PFSK-1 (cell line): ENCODE measurements at regions not wholly inside any gene's neighbourhood (a gene's known extent, or its start where the extent isn't known, plus 50 kb on each side); places are given as distances from the start of the nearest gene placed in this dataset.

ENCODE experiments used
- FOXP2 ChIP-seq: optimal IDR thresholded peaks from 2 replicates; pipeline ENCODE3; 2011; ENCODE audit warnings: borderline replicate concordance, control low read depth, inconsistent platforms; ENCODE audit not compliant: insufficient read depth; ENCODE audit errors: extremely low read length, extremely low read depth
- POLR2AphosphoS5 ChIP-seq: IDR thresholded peaks from 2 replicates; pipeline ENCODE4 v1.6.1; 2012; ENCODE audit warnings: low read depth, mild to moderate bottlenecking, control low read depth, low read length, moderate library complexity
- SIN3A ChIP-seq: IDR thresholded peaks from 2 replicates; pipeline ENCODE4 v1.6.1; 2012; ENCODE audit warnings: mild to moderate bottlenecking, low read length, moderate library complexity, borderline replicate concordance; ENCODE audit not compliant: insufficient read depth
- TAF1 ChIP-seq: IDR thresholded peaks from 2 replicates; pipeline ENCODE4 v1.6.1; 2012; ENCODE audit warnings: low read length, control low read depth, borderline replicate concordance; ENCODE audit not compliant: insufficient read depth
- TF ChIP-seq, protein P1 (sequence below), 2 experiments: IDR thresholded peaks; 2 replicates each; pipeline versions ENCODE4 v1.6.1 to v1.8.0; 2011 to 2012; ENCODE audit warnings: low read depth in 2 of 2, low read length in 2 of 2, control low read depth in 1 of 2, inconsistent platforms in 1 of 2, mild to moderate bottlenecking in 1 of 2, moderate library complexity in 1 of 2; ENCODE audit not compliant: insufficient read depth in 1 of 2

DNA sequence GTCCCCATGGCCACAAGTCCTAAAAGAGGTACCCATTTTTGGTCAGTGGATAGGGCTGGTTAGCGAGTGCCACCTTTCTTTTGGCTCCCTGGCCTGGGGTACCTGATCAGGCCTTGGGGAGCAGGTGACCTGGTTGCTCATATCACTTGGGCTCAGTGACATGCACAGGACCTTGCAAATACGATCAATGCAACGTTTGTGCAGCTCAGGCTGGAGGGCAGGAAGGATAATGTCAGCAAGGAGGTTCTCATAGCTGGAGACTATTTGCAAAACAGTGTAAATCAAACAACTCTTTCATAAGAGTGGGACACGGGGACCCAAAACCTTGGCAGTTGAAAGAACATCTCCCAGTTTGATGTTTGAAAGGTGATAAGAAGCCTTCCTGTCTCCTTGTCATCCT, 127.4 kb upstream of the CADM1 start:
- TF ChIP-seq, protein P1, sequence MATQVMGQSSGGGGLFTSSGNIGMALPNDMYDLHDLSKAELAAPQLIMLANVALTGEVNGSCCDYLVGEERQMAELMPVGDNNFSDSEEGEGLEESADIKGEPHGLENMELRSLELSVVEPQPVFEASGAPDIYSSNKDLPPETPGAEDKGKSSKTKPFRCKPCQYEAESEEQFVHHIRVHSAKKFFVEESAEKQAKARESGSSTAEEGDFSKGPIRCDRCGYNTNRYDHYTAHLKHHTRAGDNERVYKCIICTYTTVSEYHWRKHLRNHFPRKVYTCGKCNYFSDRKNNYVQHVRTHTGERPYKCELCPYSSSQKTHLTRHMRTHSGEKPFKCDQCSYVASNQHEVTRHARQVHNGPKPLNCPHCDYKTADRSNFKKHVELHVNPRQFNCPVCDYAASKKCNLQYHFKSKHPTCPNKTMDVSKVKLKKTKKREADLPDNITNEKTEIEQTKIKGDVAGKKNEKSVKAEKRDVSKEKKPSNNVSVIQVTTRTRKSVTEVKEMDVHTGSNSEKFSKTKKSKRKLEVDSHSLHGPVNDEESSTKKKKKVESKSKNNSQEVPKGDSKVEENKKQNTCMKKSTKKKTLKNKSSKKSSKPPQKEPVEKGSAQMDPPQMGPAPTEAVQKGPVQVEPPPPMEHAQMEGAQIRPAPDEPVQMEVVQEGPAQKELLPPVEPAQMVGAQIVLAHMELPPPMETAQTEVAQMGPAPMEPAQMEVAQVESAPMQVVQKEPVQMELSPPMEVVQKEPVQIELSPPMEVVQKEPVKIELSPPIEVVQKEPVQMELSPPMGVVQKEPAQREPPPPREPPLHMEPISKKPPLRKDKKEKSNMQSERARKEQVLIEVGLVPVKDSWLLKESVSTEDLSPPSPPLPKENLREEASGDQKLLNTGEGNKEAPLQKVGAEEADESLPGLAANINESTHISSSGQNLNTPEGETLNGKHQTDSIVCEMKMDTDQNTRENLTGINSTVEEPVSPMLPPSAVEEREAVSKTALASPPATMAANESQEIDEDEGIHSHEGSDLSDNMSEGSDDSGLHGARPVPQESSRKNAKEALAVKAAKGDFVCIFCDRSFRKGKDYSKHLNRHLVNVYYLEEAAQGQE (IDR thresholded peaks at IDR 0.05; ENCODE audit: insufficient read depth in 1 of 2, low read depth in 2 of 2, low read length in 2 of 2), result no peak
- TF ChIP-seq SIN3A, result no peak
- TF ChIP-seq POLR2AphosphoS5, result no peak
- TF ChIP-seq TAF1, result no peak
- TF ChIP-seq FOXP2, result no peak

DNA sequence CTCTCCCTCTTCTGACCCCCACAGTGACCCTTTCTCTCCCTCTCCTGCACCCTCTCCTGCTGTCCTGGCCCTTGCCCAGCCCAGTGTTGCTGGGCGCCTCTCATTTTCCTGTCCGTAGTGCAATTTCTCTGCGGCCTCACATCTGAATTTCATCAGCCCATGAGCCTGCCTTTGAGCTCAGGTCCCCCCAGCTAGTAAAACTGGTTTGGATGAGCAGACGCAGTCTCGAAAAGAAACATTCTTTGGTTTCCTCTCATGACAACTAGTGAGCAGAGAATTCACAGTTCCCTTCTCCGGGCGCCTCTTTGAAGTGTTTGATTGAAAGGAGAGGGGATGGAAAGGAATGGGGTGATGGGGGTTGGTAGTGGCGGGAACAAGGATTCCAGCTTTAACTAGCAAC, 126.0 kb upstream of the CADM1 start:
- no peak for TF ChIP-seq POLR2AphosphoS5
- TF ChIP-seq SIN3A, result no peak
- no peak for TF ChIP-seq FOXP2
- TF ChIP-seq TAF1, result no peak
- TF ChIP-seq, protein P1 (IDR thresholded peaks at IDR 0.05; ENCODE audit: insufficient read depth in 1 of 2, low read depth in 2 of 2, low read length in 2 of 2), result no peak

DNA sequence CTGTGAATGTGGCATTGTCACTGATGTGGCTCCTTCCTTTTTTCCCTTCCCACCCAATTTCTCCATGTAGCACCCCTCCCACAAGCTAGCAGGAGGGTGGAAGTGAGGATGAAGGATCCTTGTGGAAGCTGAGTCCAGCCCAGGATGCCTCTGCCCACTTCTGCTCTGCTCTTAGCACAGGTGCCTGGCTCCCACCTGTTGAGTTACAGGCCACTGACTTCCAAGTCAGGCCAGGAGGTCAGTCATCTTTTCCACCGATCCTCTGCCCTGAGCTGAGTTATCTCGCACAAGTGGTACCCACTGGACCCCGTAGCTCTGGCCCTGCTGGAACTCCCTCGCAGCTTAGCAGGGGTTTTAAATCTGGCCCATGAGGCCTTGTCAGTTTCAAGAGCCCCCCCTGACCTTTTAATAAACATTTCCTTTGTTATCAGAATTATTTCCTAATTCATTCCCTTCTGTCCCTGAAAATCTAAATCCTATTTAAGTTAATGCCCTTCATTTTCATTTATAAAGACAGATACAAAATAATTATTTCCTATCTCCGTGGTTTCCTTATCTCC, 125.3 kb upstream of the CADM1 start:
- TF ChIP-seq FOXP2 (no peak), TAF1 (no peak)

DNA sequence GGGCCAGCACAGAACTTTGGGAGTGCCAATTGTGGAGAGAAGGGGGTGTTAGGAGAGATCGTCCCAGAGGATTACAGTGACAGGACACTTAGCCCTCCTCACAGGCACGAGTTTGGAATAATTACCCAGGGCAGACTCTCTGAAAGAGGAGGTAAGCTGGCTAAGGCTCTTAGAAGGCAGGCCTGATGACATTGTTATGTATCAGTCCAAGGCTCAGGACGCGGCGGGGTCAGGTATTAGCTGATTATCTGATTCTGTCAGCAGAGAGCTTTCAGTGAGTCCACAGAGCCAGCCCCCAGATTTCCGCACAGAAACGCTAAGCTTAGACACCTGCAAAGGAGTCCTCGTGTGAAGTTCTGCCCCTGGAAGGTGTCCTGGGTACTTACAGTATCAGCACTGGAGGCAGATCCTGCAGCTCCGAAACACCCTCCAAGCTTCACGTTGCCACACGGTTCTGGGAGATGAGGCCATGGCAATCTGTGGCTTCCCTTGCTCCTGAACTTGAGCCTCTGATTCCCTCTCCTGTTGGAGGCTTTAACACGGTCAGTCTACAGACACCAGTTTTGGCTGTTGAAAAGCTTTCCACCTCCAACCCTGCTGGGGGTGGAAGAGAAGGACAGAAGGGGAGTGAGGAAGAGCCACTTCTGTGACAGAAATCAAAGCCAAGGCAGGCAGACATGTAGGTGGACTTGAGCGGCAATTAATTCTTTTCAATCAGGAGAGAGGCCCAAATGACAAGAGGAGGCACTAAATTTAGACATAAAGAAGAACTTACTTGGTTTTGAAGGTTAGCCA, 123.6 kb upstream of the CADM1 start:
- TF ChIP-seq SIN3A (no peak), POLR2AphosphoS5 (no peak), TAF1 (no peak), FOXP2 (no peak)
- TF ChIP-seq, protein P1 (IDR thresholded peaks at IDR 0.05; ENCODE audit: insufficient read depth in 1 of 2, low read depth in 2 of 2, low read length in 2 of 2), result no peak

DNA sequence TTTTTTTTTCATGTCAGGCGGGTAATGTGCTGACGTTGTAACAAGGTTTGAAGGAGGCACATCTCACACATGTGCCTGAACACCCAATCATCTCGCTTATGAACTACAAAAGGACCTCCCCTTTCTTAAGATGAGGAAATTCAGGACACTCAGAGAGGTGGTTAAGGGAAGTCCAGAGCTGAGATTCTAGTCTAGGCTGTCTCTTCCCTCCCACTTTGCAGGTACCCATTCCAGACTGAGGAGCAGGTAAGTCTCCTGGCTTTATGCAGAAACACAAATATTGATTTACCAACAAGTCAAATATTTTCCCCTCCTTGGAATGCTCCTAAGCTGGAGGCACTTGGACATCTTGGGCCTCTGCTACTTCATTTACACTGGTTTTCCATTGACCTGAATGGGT, 122.9 kb upstream of the CADM1 start:
- TF ChIP-seq FOXP2 (no peak), TAF1 (no peak), POLR2AphosphoS5 (no peak), SIN3A (no peak)
- TF ChIP-seq, protein P1 (IDR thresholded peaks at IDR 0.05; ENCODE audit: insufficient read depth in 1 of 2, low read depth in 2 of 2, low read length in 2 of 2), result no peak
